HEK293T (cell line): ENCODE measurements at regions not wholly inside any gene's neighbourhood (a gene's known extent, or its start where the extent isn't known, plus 50 kb on each side); places are given as distances from the start of the nearest gene placed in this dataset.

Experiments
- CTCF ChIA-PET: fragments of 350-600 bp; formaldehyde crosslinking; extraction: SDS; loops from one replicate; lab custom pipeline; 2021; ENCODE audit warnings: antibody characterized with exemption, inconsistent platforms; lab: Yijun Ruan, JAX
- POLR2A ChIA-PET: fragments of 350-600 bp; formaldehyde crosslinking; extraction: SDS; loops from one replicate; lab custom pipeline; 2020; ENCODE audit warnings: antibody characterized with exemption, inconsistent platforms; lab: Yijun Ruan, JAX
- DNase-seq: peaks from one replicate; pipeline ENCODE4 v3.0.0; 2012; ENCODE audit warnings: mixed read lengths; ENCODE audit errors: extremely low spot score
- ARNT ChIP-seq: fragments of 450-650 bp; IDR thresholded peaks from 2 replicates; pipeline ENCODE4 v1.6.1; 2017; ENCODE audit warnings: mild to moderate bottlenecking
- BHLHE40 ChIP-seq: fragments of 450-650 bp; IDR thresholded peaks from 2 replicates; pipeline ENCODE4 v1.6.1; 2016; ENCODE audit warnings: mild to moderate bottlenecking, moderate library complexity, borderline replicate concordance
- CTBP1 ChIP-seq: fragments of 450-650 bp; IDR thresholded peaks from 2 replicates; pipeline ENCODE4 v1.6.1; 2016; ENCODE audit warnings: borderline replicate concordance
- ELF4 ChIP-seq: fragments of 450-650 bp; IDR thresholded peaks from 2 replicates; pipeline ENCODE4 v1.6.1; 2017; ENCODE audit warnings: antibody characterized with exemption
- FOXA1 ChIP-seq: fragments of 450-650 bp; IDR thresholded peaks from 2 replicates; pipeline ENCODE4 v1.6.1; 2016; ENCODE audit warnings: mild to moderate bottlenecking
- FOXK2 ChIP-seq: fragments of 450-650 bp; IDR thresholded peaks from 2 replicates; pipeline ENCODE4 v1.6.1; 2016; ENCODE audit warnings: mild to moderate bottlenecking
- FOXM1 ChIP-seq: fragments of 450-650 bp; IDR thresholded peaks from 2 replicates; pipeline ENCODE4 v1.6.1; 2017; ENCODE audit warnings: mild to moderate bottlenecking, borderline replicate concordance
- HDGF ChIP-seq: fragments of 450-650 bp; IDR thresholded peaks from 2 replicates; pipeline ENCODE4 v1.6.1; 2017; ENCODE audit warnings: antibody characterized with exemption, borderline replicate concordance
- L3MBTL2 ChIP-seq: fragments of 450-650 bp; conservative IDR thresholded peaks from 2 replicates; pipeline ENCODE4 v1.6.1; 2016; ENCODE audit warnings: mild to moderate bottlenecking
- LEF1 ChIP-seq: fragments of 450-650 bp; IDR thresholded peaks from 2 replicates; pipeline ENCODE4 v1.6.1; 2017; ENCODE audit warnings: mild to moderate bottlenecking, borderline replicate concordance
- NFRKB ChIP-seq: fragments of 450-650 bp; IDR thresholded peaks from 2 replicates; pipeline ENCODE4 v1.6.1; 2016; ENCODE audit warnings: mild to moderate bottlenecking, moderate library complexity
- SP1 ChIP-seq: fragments of 450-650 bp; IDR thresholded peaks from 2 replicates; pipeline ENCODE4 v1.6.1; 2017
- SUZ12 ChIP-seq: fragments of 450-650 bp; IDR thresholded peaks from 2 replicates; pipeline ENCODE4 v1.6.1; 2016; ENCODE audit warnings: mild to moderate bottlenecking
- TARDBP ChIP-seq: fragments of 450-650 bp; IDR thresholded peaks from 2 replicates; pipeline ENCODE4 v1.6.1; 2016
- ZNF384 ChIP-seq: fragments of 450-650 bp; IDR thresholded peaks from 2 replicates; pipeline ENCODE4 v1.6.1; 2016
- TF ChIP-seq, protein P1 (sequence below): fragments of 450-650 bp; IDR thresholded peaks from 2 replicates; pipeline ENCODE4 v1.6.1; 2016

- DNase-seq: no peak
- ChIA-PET POLR2A (no interaction called here), CTCF (no interaction called here)
- TF ChIP-seq ARNT (no peak), SUZ12 (no peak), ELF4 (no peak)
- TF ChIP-seq, protein P1, sequence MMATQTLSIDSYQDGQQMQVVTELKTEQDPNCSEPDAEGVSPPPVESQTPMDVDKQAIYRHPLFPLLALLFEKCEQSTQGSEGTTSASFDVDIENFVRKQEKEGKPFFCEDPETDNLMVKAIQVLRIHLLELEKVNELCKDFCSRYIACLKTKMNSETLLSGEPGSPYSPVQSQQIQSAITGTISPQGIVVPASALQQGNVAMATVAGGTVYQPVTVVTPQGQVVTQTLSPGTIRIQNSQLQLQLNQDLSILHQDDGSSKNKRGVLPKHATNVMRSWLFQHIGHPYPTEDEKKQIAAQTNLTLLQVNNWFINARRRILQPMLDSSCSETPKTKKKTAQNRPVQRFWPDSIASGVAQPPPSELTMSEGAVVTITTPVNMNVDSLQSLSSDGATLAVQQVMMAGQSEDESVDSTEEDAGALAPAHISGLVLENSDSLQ: no peak
Measured at GRCh38 chr10:4033341-4033896, 248.4 kb upstream of the KLF6 start.

- ChIA-PET CTCF (no interaction called here), POLR2A (no interaction called here)
- TF ChIP-seq ZNF384 (no peak), LEF1 (no peak), TARDBP (no peak), SUZ12 (no peak), ARNT (no peak), SP1 (no peak), FOXA1 (no peak)
- DNase-seq: no peak
Measured at GRCh38 chr10:4029866-4030265, 244.9 kb upstream of the KLF6 start.

DNA sequence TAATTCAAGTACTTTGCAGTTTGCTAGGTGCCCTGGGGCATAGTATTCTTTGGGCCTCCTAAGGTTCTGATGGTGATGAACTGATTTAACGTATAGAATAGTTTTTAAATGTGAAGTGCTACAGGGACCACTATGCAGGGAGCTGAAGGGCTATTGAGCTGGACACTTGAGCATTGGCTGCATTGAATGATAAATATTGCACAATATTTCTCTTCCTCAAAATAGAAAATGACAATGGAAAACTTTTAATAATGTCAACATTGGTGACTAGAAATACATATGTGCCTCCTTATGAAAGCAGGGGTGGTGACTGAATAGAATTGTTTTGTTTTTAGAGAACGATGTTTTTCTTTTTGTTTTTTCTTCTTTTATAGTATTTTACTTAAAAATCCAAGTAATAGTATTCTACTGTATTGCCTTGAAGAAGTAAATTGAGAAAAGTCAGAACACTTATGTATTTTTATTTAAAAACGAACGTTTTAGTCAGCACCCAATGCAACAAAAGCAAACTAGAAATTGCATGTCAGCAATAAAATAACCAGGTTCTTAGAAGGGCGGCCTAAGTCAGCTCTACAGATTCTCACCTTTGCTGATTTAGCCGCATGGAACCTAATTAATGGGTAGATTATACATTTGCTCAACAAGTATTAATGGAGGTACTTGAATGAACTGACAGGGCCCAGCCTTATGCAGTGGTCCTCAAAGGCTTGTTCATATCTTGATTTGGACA, 244.0 kb upstream of the KLF6 start:
- no peak for TF ChIP-seq ELF4
- no peak for TF ChIP-seq L3MBTL2
- no peak for TF ChIP-seq ARNT
- no peak for TF ChIP-seq SP1
- TF ChIP-seq HDGF: no peak
- TF ChIP-seq ZNF384: no peak
- no peak for TF ChIP-seq CTBP1
- TF ChIP-seq, protein P1: no peak
- TF ChIP-seq BHLHE40: no peak
- TF ChIP-seq FOXK2: no peak
- no peak for TF ChIP-seq SUZ12
- TF ChIP-seq FOXA1: no peak
- TF ChIP-seq TARDBP: no peak
- POLR2A ChIA-PET: no interaction called here

GRCh38 chr10:4028027-4028471, 243.0 kb upstream of the KLF6 start:
- no peak for TF ChIP-seq SP1
- TF ChIP-seq FOXM1: no peak
- TF ChIP-seq SUZ12: no peak
- TF ChIP-seq ARNT: no peak
- no peak for TF ChIP-seq ZNF384
- TF ChIP-seq L3MBTL2: no peak
- DNase-seq: no peak
- CTCF ChIA-PET: no interaction called here
- POLR2A ChIA-PET: no interaction called here

More for the DNA sequence above, 244.0 kb upstream of the KLF6 start:
- CTCF ChIA-PET: no interaction called here
- DNase-seq: no peak

GRCh38 chr10:4025339-4025738, 240.3 kb upstream of the KLF6 start:
- DNase-seq: no peak
- CTCF ChIA-PET: no interaction called here
- POLR2A ChIA-PET: no interaction called here
- TF ChIP-seq HDGF (no peak), FOXM1 (no peak), TARDBP (no peak), CTBP1 (no peak), SUZ12 (no peak), FOXK2 (no peak), NFRKB (no peak), ZNF384 (no peak), FOXA1 (no peak), LEF1 (no peak), BHLHE40 (no peak), L3MBTL2 (no peak), ELF4 (no peak)
- TF ChIP-seq, protein P1: no peak

GRCh38 chr10:4024516-4025245, 239.7 kb upstream of the KLF6 start:
- ChIA-PET POLR2A (no interaction called here), CTCF (no interaction called here)
- no peak for DNase-seq
- TF ChIP-seq HDGF (no peak), LEF1 (no peak), NFRKB (no peak), ZNF384 (no peak), CTBP1 (no peak), FOXA1 (no peak)
- TF ChIP-seq, protein P1: no peak
